ENCODE measurements at regions not wholly inside any gene's neighbourhood (a gene's known extent, or its start where the extent isn't known, plus 50 kb on each side); places are given as distances from the start of the nearest gene placed in this dataset.

- TF ChIP-seq CTCF (IDR thresholded peaks at IDR 0.05) (no peak), EP300 (IDR thresholded peaks at IDR 0.05) (no peak)
These were observed 70.4 kb upstream of the SLC7A11 start for GRCh38 chr4:138312536-138312911.
